B cell (primary cell): ENCODE measurements at regions not wholly inside any gene's neighbourhood (a gene's known extent, or its start where the extent isn't known, plus 50 kb on each side); places are given as distances from the start of the nearest gene placed in this dataset.

ENCODE experiments used
- EZH2 ChIP-seq: IDR thresholded peaks from 2 replicates; pipeline ENCODE4 v1.6.1; 2012; ENCODE audit warnings: borderline replicate concordance, low read depth, mild to moderate bottlenecking, moderate library complexity, low read length; ENCODE audit not compliant: insufficient read depth, poor library complexity, severe bottlenecking
- TF ChIP-seq, protein P1 (sequence below): fragments of 200-600 bp; IDR thresholded peaks from one replicate; pipeline ENCODE4 v1.8.0; 2022; ENCODE audit warnings: antibody characterized with exemption, mild to moderate bottlenecking

DNA sequence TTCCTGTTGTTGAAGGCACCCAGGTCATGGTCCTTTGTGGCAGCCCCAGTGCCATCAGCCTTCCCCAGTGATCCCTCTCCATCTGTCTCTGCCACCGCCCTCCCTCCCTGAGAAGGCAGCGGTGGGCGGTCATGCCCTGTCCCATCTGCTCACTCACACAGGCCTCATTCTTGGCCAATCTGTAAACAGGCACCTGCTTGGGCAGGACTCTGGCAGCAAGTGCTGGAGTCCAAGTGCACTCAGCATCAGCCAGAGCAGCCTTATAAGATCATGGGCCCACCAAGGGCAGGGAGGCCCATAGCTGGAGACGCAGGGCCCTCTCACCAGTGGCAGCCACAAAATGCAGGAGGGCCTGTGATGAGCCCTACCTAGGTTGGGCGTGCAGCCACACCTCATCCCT lies 140.9 kb downstream of the TWIST2 start:
- TF ChIP-seq, protein P1, sequence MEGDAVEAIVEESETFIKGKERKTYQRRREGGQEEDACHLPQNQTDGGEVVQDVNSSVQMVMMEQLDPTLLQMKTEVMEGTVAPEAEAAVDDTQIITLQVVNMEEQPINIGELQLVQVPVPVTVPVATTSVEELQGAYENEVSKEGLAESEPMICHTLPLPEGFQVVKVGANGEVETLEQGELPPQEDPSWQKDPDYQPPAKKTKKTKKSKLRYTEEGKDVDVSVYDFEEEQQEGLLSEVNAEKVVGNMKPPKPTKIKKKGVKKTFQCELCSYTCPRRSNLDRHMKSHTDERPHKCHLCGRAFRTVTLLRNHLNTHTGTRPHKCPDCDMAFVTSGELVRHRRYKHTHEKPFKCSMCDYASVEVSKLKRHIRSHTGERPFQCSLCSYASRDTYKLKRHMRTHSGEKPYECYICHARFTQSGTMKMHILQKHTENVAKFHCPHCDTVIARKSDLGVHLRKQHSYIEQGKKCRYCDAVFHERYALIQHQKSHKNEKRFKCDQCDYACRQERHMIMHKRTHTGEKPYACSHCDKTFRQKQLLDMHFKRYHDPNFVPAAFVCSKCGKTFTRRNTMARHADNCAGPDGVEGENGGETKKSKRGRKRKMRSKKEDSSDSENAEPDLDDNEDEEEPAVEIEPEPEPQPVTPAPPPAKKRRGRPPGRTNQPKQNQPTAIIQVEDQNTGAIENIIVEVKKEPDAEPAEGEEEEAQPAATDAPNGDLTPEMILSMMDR: no peak
- no peak for TF ChIP-seq EZH2
